OCI-LY7 (cell line): ENCODE measurements at regions not wholly inside any gene's neighbourhood (a gene's known extent, or its start where the extent isn't known, plus 50 kb on each side); places are given as distances from the start of the nearest gene placed in this dataset.
"Not testable (repeated sequence)": the region's sequence is repeated elsewhere in the genome, so short reads cannot be mapped to it uniquely, and the experiment has no call there.

Source experiments
- BruUV-seq: library from RNA; stranded (reverse); fragments of 400-500 nt; replicated peaks from 2 replicates; lab custom pipeline; 2021; lab: Mats Ljungman, UMichigan
- CTCF ChIA-PET: fragments of 300-600 bp; sonication (Branson Sonifier 250); formaldehyde crosslinking; loops from one replicate; lab custom pipeline; 2022; ENCODE audit warnings: antibody characterized with exemption; ENCODE audit not compliant: unreplicated experiment; lab: Charles Lee
- POLR2A ChIA-PET: fragments of 300-600 bp; sonication (Branson Sonifier 250); formaldehyde crosslinking; loops from one replicate; lab custom pipeline; 2022; ENCODE audit warnings: antibody characterized with exemption; lab: Charles Lee
- DNase-seq: peaks from one replicate; pipeline ENCODE4 v3.0.0-alpha.2; 2015; ENCODE audit warnings: low spot score
- H2AFZ ChIP-seq: fragments of 200-600 bp; sonication (generic), shearing (Covaris generic); 2 replicates; pipeline ENCODE4 v1.6.1; 2014; ENCODE audit warnings: mild to moderate bottlenecking, antibody characterized with exemption, low read length, moderate library complexity
- H3K27ac ChIP-seq: fragments of 200-600 bp; sonication (generic); 2 replicates; pipeline ENCODE4 v1.5.1; 2014; ENCODE audit warnings: mixed run types, low read depth, mild to moderate bottlenecking, moderate library complexity, low read length, inconsistent platforms; ENCODE audit not compliant: poor library complexity, severe bottlenecking
- H3K36me3 ChIP-seq: fragments of 200-600 bp; sonication (generic); 2 replicates; pipeline ENCODE4 v1.6.1; 2014; ENCODE audit warnings: mild to moderate bottlenecking, antibody characterized with exemption, low read length, moderate library complexity, mixed read lengths; ENCODE audit not compliant: insufficient read depth
- H3K4me1 ChIP-seq: fragments of 200-600 bp; sonication (generic); 2 replicates; pipeline ENCODE4 v1.5.1; 2014; ENCODE audit warnings: mild to moderate bottlenecking, low read length; ENCODE audit not compliant: insufficient read depth, poor library complexity, severe bottlenecking
- H3K4me2 ChIP-seq: fragments of 200-600 bp; sonication (generic); 2 replicates; pipeline ENCODE4 v1.6.1; 2014; ENCODE audit warnings: mild to moderate bottlenecking, low read length
- H3K4me3 ChIP-seq: fragments of 200-600 bp; sonication (generic); 2 replicates; pipeline ENCODE4 v1.5.1; 2014; ENCODE audit warnings: mild to moderate bottlenecking, low read depth, low read length; ENCODE audit not compliant: poor library complexity, severe bottlenecking
- H3K79me2 ChIP-seq: fragments of 200-600 bp; sonication (generic); 2 replicates; pipeline ENCODE4 v1.6.1; 2016; ENCODE audit warnings: low read depth, mild to moderate bottlenecking, low read length, moderate library complexity, mixed read lengths; ENCODE audit not compliant: insufficient read depth
- H3K9me2 ChIP-seq: fragments of 200-600 bp; sonication (generic); 2 replicates; pipeline ENCODE4 v1.6.1; 2016; ENCODE audit warnings: mild to moderate bottlenecking, low read length, mixed read lengths; ENCODE audit not compliant: insufficient read depth
- H3K9me3 ChIP-seq: fragments of 200-600 bp; sonication (generic); 2 replicates; pipeline ENCODE4 v1.6.1; 2014; ENCODE audit warnings: mild to moderate bottlenecking, mixed run types, low read length, mixed read lengths
- H4K20me1 ChIP-seq: fragments of 200-600 bp; sonication (generic); 2 replicates; pipeline ENCODE4 v1.6.1; 2014; ENCODE audit warnings: mild to moderate bottlenecking, antibody characterized with exemption, low read length, moderate library complexity, mixed read lengths; ENCODE audit not compliant: insufficient read depth
- CTCF ChIP-seq: fragments of 200-600 bp; sonication (generic); conservative IDR thresholded peaks from 2 replicates; pipeline ENCODE4 v1.5.1; 2014; ENCODE audit warnings: mild to moderate bottlenecking, antibody characterized with exemption, low read length, moderate library complexity, mixed read lengths
- EZH2phosphoT487 ChIP-seq: fragments of 200-600 bp; sonication (generic); IDR thresholded peaks from 2 replicates; pipeline ENCODE4 v1.6.1; 2018; ENCODE audit warnings: low read depth, borderline replicate concordance, mild to moderate bottlenecking, mixed run types, antibody characterized with exemption, low read length, moderate library complexity, mixed read lengths
- intact Hi-C: fragments of 100-400 bp; cut with micrococcal nuclease; formaldehyde crosslinking; loops from one replicate; pipeline ENCODE4 v1.10.0; 2022; ENCODE audit not compliant: unreplicated experiment

- intact Hi-C loops = no loop called here
- no peaks in the 10 kb centered on the region for H3K36me3 ChIP-seq
- no peak for TF ChIP-seq CTCF
- no peak for TF ChIP-seq EZH2phosphoT487
- H3K4me2 ChIP-seq = no peak overlapping the region
- H4K20me1 ChIP-seq = no peaks in the 10 kb centered on the region
- ChIA-PET POLR2A (no interaction called here), CTCF (no interaction called here)
- no peaks in the 10 kb centered on the region for H3K9me3 ChIP-seq
- H2AFZ ChIP-seq = no peak overlapping the region
- DNase-seq = no peak
- H3K9me2 ChIP-seq = no peaks in the 10 kb centered on the region
- no peaks in the 10 kb centered on the region for H3K79me2 ChIP-seq
- no peak overlapping the region for H3K4me3 ChIP-seq
- BruUV-seq = no TSS peak
- no peak overlapping the region for H3K27ac ChIP-seq
- no peaks in the 10 kb centered on the region for H3K4me1 ChIP-seq
Observed at GRCh38 chr5:173391031-173391430, 62.8 kb upstream of the STC2 start.

- CTCF ChIA-PET, DNase-seq, H3K9me3 ChIP-seq, H3K36me3 ChIP-seq, H4K20me1 ChIP-seq, H3K4me2 ChIP-seq, BruUV-seq, H3K79me2 ChIP-seq, intact Hi-C loops, H3K4me1 ChIP-seq, H3K4me3 ChIP-seq, H2AFZ ChIP-seq, POLR2A ChIA-PET, H3K9me2 ChIP-seq, H3K27ac ChIP-seq: not testable (repeated sequence)
Observed at GRCh38 chr5:173387293-173387692, 59.1 kb upstream of the STC2 start.

- no TSS peak for BruUV-seq
- intact Hi-C loops = no loop called here
Observed at GRCh38 chr5:173385832-173386360, 57.7 kb upstream of the STC2 start.

More at GRCh38 chr5:173385832-173386360, 57.7 kb upstream of the STC2 start:
- TF ChIP-seq EZH2phosphoT487 (no peak), CTCF (no peak)
- no peaks in the 10 kb centered on the region for H4K20me1 ChIP-seq
- CTCF ChIA-PET = no interaction called here
- H3K4me3 ChIP-seq = no peak overlapping the region
- DNase-seq = no peak
- no peaks in the 10 kb centered on the region for H3K9me3 ChIP-seq
- no peaks in the 10 kb centered on the region for H3K36me3 ChIP-seq
- POLR2A ChIA-PET = no interaction called here
- H3K79me2 ChIP-seq = no peaks in the 10 kb centered on the region
- no peak overlapping the region for H3K27ac ChIP-seq
- H3K4me1 ChIP-seq = no peaks in the 10 kb centered on the region
- H2AFZ ChIP-seq = no peak overlapping the region
- H3K4me2 ChIP-seq = no peak overlapping the region
- H3K9me2 ChIP-seq = no peaks in the 10 kb centered on the region
